HEK293 (cell line): ENCODE measurements at regions not wholly inside any gene's neighbourhood (a gene's known extent, or its start where the extent isn't known, plus 50 kb on each side); places are given as distances from the start of the nearest gene placed in this dataset.

ENCODE experiments used
- CTCF ChIA-PET: fragments of 350-600 bp; formaldehyde crosslinking; extraction: SDS; loops from one replicate; lab custom pipeline; 2021; ENCODE audit warnings: antibody characterized with exemption; lab: Yijun Ruan, JAX
- POLR2A ChIA-PET: fragments of 300-600 bp; formaldehyde crosslinking; extraction: SDS; loops from one replicate; lab custom pipeline; 2020; ENCODE audit warnings: antibody characterized with exemption, inconsistent platforms; lab: Yijun Ruan, JAX
- H3K27ac ChIP-seq: fragments of 200-500 bp; sonication (Bioruptor generic); 2 replicates; pipeline ENCODE4 v1.5.1; 2014; ENCODE audit warnings: low read depth, low read length, control low read depth, inconsistent platforms; ENCODE audit errors: extremely low read depth
- H3K36me3 ChIP-seq, 2 experiments: fragments of 200-500 bp in 1 of 2; sonication (Bioruptor generic) in 1 of 2; 1 replicate in 1 of 2; 2 replicates in 1 of 2; pipeline ENCODE4 v1.5.1; 2014 to 2017; ENCODE audit warnings: inconsistent platforms in 2 of 2, low read length in 2 of 2; ENCODE audit not compliant: control insufficient read depth in 2 of 2, insufficient read depth in 1 of 2
- H3K4me1 ChIP-seq: fragments of 200-500 bp; sonication (Bioruptor generic); 2 replicates; pipeline ENCODE4 v1.5.1; 2014; ENCODE audit warnings: mild to moderate bottlenecking, low read length, inconsistent platforms; ENCODE audit not compliant: control insufficient read depth, insufficient read depth
- H3K4me3 ChIP-seq: 2 replicates; pipeline ENCODE4 v1.5.1; 2011; ENCODE audit warnings: low read depth, mild to moderate bottlenecking, control low read depth, low read length, moderate library complexity
- H3K9me3 ChIP-seq: fragments of 200-500 bp; sonication (Bioruptor generic); 2 replicates; pipeline ENCODE4 v1.5.1; 2014; ENCODE audit warnings: low read depth, low read length, inconsistent platforms; ENCODE audit not compliant: control insufficient read depth, insufficient read depth
- KLF1 ChIP-seq: fragments of 450-650 bp; formaldehyde crosslinking; IDR thresholded peaks from 2 replicates; pipeline ENCODE4 v1.5.1; 2016; ENCODE audit warnings: missing biosample characterization, missing genetic modification characterization
- KLF16 ChIP-seq: fragments of 450-650 bp; formaldehyde crosslinking; IDR thresholded peaks from 2 replicates; pipeline ENCODE4 v1.5.1; 2017; ENCODE audit warnings: missing biosample characterization, missing genetic modification characterization
- OVOL3 ChIP-seq: fragments of 450-650 bp; formaldehyde crosslinking; IDR thresholded peaks from 2 replicates; pipeline ENCODE4 v1.5.1; 2016; ENCODE audit warnings: missing biosample characterization, missing genetic modification characterization
- REPIN1 ChIP-seq: fragments of 450-650 bp; formaldehyde crosslinking; IDR thresholded peaks from 2 replicates; pipeline ENCODE4 v1.5.1; 2017; ENCODE audit warnings: missing biosample characterization, missing genetic modification characterization, low read depth
- SP2 ChIP-seq: fragments of 450-650 bp; formaldehyde crosslinking; IDR thresholded peaks from 2 replicates; pipeline ENCODE4 v1.5.1; 2016; ENCODE audit warnings: missing biosample characterization, missing genetic modification characterization
- WT1 ChIP-seq: fragments of 450-650 bp; formaldehyde crosslinking; IDR thresholded peaks from 2 replicates; pipeline ENCODE4 v1.5.1; 2016; ENCODE audit warnings: missing biosample characterization, missing genetic modification characterization
- ZFHX2 ChIP-seq: fragments of 450-650 bp; formaldehyde crosslinking; conservative IDR thresholded peaks from 2 replicates; pipeline ENCODE4 v1.5.1; 2016; ENCODE audit warnings: missing biosample characterization, missing genetic modification characterization
- ZNF16 ChIP-seq: fragments of 450-650 bp; formaldehyde crosslinking; IDR thresholded peaks from 2 replicates; pipeline ENCODE4 v1.5.1; 2016; ENCODE audit warnings: low read depth, missing biosample characterization, missing genetic modification characterization
- ZNF202 ChIP-seq: fragments of 450-650 bp; formaldehyde crosslinking; IDR thresholded peaks from 2 replicates; pipeline ENCODE4 v1.5.1; 2016; ENCODE audit warnings: missing biosample characterization, missing genetic modification characterization, borderline replicate concordance
- ZNF302 ChIP-seq: fragments of 450-650 bp; formaldehyde crosslinking; IDR thresholded peaks from 2 replicates; pipeline ENCODE4 v1.5.1; 2016; ENCODE audit warnings: missing biosample characterization, missing genetic modification characterization, low read depth
- ZNF341 ChIP-seq: fragments of 450-650 bp; formaldehyde crosslinking; IDR thresholded peaks from 2 replicates; pipeline ENCODE4; 2016; ENCODE audit warnings: low read depth, missing biosample characterization, missing genetic modification characterization
- ZNF354C ChIP-seq: fragments of 450-650 bp; formaldehyde crosslinking; IDR thresholded peaks from 2 replicates; pipeline ENCODE4 v1.5.1; 2016; ENCODE audit warnings: missing biosample characterization, missing genetic modification characterization, low read depth, borderline replicate concordance
- ZNF391 ChIP-seq: fragments of 450-650 bp; formaldehyde crosslinking; IDR thresholded peaks from 2 replicates; pipeline ENCODE4 v1.5.1; 2016; ENCODE audit warnings: low read depth, missing biosample characterization, missing genetic modification characterization, borderline replicate concordance
- ZNF501 ChIP-seq: fragments of 450-650 bp; formaldehyde crosslinking; IDR thresholded peaks from 2 replicates; pipeline ENCODE4 v1.5.1; 2016; ENCODE audit warnings: missing biosample characterization, missing genetic modification characterization
- ZNF510 ChIP-seq: fragments of 450-650 bp; formaldehyde crosslinking; IDR thresholded peaks from 2 replicates; pipeline ENCODE4 v1.5.1; 2018; ENCODE audit warnings: mild to moderate bottlenecking, missing genetic modification characterization, missing biosample characterization; ENCODE audit not compliant: insufficient replicate concordance
- ZNF707 ChIP-seq: fragments of 450-650 bp; formaldehyde crosslinking; IDR thresholded peaks from 2 replicates; pipeline ENCODE4 v1.5.1; 2016; ENCODE audit warnings: missing biosample characterization, missing genetic modification characterization
- ZNF768 ChIP-seq: fragments of 450-650 bp; formaldehyde crosslinking; IDR thresholded peaks from 2 replicates; pipeline ENCODE4 v1.5.1; 2018; ENCODE audit warnings: missing biosample characterization, mild to moderate bottlenecking, missing genetic modification characterization
- ZNF777 ChIP-seq: fragments of 450-650 bp; formaldehyde crosslinking; IDR thresholded peaks from 2 replicates; pipeline ENCODE4 v1.5.1; 2017; ENCODE audit warnings: missing biosample characterization, missing genetic modification characterization, borderline replicate concordance
- ZNF791 ChIP-seq: fragments of 450-650 bp; formaldehyde crosslinking; IDR thresholded peaks from 2 replicates; pipeline ENCODE4 v1.5.1; 2016; ENCODE audit warnings: missing biosample characterization, missing genetic modification characterization
- ZSCAN23 ChIP-seq: fragments of 450-650 bp; formaldehyde crosslinking; IDR thresholded peaks from 2 replicates; pipeline ENCODE4 v1.5.1; 2016; ENCODE audit warnings: missing biosample characterization, missing genetic modification characterization
- TF ChIP-seq, protein P1 (sequence below): fragments of 450-650 bp; formaldehyde crosslinking; optimal IDR thresholded peaks from 2 replicates; pipeline ENCODE3; 2016; ENCODE audit warnings: missing biosample characterization, mild to moderate bottlenecking, missing genetic modification characterization
- TF ChIP-seq, protein P2 (sequence below): fragments of 450-650 bp; formaldehyde crosslinking; IDR thresholded peaks from 2 replicates; pipeline ENCODE4 v1.5.1; 2016; ENCODE audit warnings: missing biosample characterization, missing genetic modification characterization
- TF ChIP-seq, protein P3 (sequence below): fragments of 450-650 bp; formaldehyde crosslinking; IDR thresholded peaks from 2 replicates; pipeline ENCODE4 v1.5.1; 2016; ENCODE audit warnings: missing biosample characterization, missing genetic modification characterization
- TF ChIP-seq, protein P4 (sequence below): fragments of 450-650 bp; formaldehyde crosslinking; IDR thresholded peaks from 2 replicates; pipeline ENCODE4 v1.5.1; 2017; ENCODE audit warnings: missing biosample characterization, missing genetic modification characterization
- TF ChIP-seq, protein P5 (sequence below): fragments of 450-650 bp; formaldehyde crosslinking; IDR thresholded peaks from 2 replicates; pipeline ENCODE4 v1.5.1; 2016; ENCODE audit warnings: missing biosample characterization, missing genetic modification characterization, low read depth

DNA sequence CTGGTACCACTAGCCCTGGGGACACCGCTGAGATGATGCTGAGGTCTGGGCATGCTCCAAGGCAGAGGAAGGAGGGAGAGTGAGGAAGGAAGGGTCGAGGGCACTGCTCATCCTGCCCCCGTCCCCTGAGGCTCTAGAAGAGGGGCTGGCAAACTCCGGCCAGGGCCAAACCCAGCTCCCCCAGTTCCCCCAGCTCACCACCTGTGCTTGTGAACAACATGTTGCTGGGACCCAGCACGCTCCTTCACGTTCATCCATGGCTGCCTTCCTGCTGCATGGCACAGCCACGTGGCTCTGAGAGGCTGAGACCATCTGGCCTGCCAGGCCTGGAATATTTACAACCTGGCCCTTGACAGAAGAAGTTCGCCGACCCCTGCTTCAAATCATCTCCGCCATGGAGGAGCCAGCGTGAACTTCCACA lies 81.2 kb downstream of the RBFOX3 start (continued):
- TF ChIP-seq ZNF202 = no peak
- no peak for TF ChIP-seq ZFHX2 (tag by site-specific recombination)
- TF ChIP-seq ZNF302 (tag by site-specific recombination) = no peak
- TF ChIP-seq, all 188 proteins: peak for 0

DNA sequence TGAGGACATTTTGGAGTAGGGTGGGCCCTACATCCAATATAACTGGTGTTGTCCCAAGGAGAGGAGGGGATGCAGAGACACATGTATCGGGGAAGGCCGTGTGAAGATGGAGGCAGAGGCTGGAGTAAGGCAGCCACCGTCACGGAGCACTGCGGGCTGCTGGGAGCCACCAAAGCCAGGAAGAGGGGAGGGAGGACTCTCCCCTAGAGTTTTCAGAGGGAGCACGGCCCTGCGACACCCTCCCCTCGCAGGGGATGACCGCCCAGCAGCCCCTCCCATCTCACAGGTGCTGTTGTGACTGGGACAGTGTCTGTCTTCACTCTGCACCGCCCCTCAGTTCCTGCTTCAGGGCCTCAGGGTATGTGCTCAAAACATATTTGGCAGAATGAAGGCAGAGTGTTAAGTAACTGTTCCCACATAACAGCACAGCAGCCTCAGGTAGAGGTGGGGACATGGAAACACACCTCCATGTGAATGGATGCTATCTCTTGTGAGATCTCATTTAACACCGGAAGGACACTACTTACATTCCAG lies 82.2 kb downstream of the RBFOX3 start:
- Histone ChIP-seq H3K36me3 (no peaks in the 10 kb centered on the region), H3K9me3 (no peaks in the 10 kb centered on the region), H3K27ac (no peak overlapping the region), H3K4me3 (no peak overlapping the region), H3K4me1 (no peaks in the 10 kb centered on the region)
- CTCF ChIA-PET = no interaction called here
- POLR2A ChIA-PET = no interaction called here
- TF ChIP-seq ZNF768 (tag by site-specific recombination) (no peak), ZNF510 (tag by site-specific recombination) (no peak), OVOL3 (no peak), SP2 (tag by site-specific recombination) (no peak), ZNF354C (no peak), WT1 (no peak), ZNF777 (tag by site-specific recombination) (no peak), ZNF707 (no peak), KLF1 (tag by site-specific recombination) (no peak), ZNF391 (no peak), REPIN1 (tag by site-specific recombination) (no peak), KLF16 (tag by site-specific recombination) (no peak), ZNF791 (tag by site-specific recombination) (no peak), ZSCAN23 (tag by site-specific recombination) (no peak)
- TF ChIP-seq, protein P1, sequence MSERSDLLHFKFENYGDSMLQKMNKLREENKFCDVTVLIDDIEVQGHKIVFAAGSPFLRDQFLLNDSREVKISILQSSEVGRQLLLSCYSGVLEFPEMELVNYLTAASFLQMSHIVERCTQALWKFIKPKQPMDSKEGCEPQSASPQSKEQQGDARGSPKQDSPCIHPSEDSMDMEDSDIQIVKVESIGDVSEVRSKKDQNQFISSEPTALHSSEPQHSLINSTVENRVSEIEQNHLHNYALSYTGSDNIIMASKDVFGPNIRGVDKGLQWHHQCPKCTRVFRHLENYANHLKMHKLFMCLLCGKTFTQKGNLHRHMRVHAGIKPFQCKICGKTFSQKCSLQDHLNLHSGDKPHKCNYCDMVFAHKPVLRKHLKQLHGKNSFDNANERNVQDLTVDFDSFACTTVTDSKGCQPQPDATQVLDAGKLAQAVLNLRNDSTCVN (tag by site-specific recombination) = no peak
- TF ChIP-seq, protein P2, sequence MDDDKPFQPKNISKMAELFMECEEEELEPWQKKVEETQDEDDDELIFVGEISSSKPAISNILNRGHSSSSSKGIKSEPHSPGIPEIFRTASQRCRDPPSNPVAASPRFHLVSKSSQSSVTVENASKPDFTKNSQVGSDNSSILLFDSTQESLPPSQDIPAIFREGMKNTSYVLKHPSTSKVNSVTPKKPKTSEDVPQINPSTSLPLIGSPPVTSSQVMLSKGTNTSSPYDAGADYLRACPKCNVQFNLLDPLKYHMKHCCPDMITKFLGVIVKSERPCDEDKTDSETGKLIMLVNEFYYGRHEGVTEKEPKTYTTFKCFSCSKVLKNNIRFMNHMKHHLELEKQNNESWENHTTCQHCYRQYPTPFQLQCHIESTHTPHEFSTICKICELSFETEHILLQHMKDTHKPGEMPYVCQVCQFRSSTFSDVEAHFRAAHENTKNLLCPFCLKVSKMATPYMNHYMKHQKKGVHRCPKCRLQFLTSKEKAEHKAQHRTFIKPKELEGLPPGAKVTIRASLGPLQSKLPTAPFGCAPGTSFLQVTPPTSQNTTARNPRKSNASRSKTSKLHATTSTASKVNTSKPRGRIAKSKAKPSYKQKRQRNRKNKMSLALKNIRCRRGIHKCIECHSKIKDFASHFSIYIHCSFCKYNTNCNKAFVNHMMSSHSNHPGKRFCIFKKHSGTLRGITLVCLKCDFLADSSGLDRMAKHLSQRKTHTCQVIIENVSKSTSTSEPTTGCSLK (tag by site-specific recombination) = no peak
- TF ChIP-seq, protein P3, sequence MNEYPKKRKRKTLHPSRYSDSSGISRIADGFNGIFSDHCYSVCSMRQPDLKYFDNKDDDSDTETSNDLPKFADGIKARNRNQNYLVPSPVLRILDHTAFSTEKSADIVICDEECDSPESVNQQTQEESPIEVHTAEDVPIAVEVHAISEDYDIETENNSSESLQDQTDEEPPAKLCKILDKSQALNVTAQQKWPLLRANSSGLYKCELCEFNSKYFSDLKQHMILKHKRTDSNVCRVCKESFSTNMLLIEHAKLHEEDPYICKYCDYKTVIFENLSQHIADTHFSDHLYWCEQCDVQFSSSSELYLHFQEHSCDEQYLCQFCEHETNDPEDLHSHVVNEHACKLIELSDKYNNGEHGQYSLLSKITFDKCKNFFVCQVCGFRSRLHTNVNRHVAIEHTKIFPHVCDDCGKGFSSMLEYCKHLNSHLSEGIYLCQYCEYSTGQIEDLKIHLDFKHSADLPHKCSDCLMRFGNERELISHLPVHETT (tag by site-specific recombination) = no peak

DNA sequence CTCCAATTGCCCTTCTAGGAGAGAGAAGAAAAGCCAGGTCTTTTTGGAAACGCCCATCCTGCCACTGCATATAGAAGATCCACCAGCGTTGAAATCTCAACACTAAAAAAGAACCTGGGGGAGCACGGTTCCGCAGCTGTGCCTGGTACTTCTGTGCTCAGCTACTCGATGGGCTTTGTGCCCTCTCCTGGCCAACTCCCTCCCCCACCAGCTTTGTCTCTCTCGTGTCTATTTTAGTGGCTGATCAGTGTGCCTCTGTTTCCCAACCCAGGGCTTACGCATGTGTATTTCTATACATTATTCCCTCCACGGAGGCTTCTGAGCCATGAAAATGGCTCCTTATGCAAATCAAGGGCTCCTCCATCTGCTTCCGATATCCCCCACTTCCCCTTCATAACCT lies 83.5 kb downstream of the RBFOX3 start:
- no peak overlapping the region for H3K27ac ChIP-seq
- POLR2A ChIA-PET = interaction anchor here (1.0 kb wide), 1 partner anchor 10 kb away, joined by 3 read pairs; no protein-coding TSS in a partner anchor
- no peaks in the 10 kb centered on the region for H3K4me1 ChIP-seq
- H3K36me3 ChIP-seq = no peaks in the 10 kb centered on the region
- CTCF ChIA-PET = interaction anchor here (1.2 kb wide), 1 partner anchor 11 kb away, joined by 3 read pairs; no protein-coding TSS in a partner anchor
- H3K9me3 ChIP-seq = no peaks in the 10 kb centered on the region
- H3K4me3 ChIP-seq = no peak overlapping the region
- TF ChIP-seq, protein P4, sequence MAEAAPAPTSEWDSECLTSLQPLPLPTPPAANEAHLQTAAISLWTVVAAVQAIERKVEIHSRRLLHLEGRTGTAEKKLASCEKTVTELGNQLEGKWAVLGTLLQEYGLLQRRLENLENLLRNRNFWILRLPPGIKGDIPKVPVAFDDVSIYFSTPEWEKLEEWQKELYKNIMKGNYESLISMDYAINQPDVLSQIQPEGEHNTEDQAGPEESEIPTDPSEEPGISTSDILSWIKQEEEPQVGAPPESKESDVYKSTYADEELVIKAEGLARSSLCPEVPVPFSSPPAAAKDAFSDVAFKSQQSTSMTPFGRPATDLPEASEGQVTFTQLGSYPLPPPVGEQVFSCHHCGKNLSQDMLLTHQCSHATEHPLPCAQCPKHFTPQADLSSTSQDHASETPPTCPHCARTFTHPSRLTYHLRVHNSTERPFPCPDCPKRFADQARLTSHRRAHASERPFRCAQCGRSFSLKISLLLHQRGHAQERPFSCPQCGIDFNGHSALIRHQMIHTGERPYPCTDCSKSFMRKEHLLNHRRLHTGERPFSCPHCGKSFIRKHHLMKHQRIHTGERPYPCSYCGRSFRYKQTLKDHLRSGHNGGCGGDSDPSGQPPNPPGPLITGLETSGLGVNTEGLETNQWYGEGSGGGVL (tag by site-specific recombination) = no peak
- TF ChIP-seq ZNF501 (tag by site-specific recombination) (no peak), ZNF341 (tag by site-specific recombination) (no peak), ZNF16 (tag by site-specific recombination) (no peak), ZNF510 (tag by site-specific recombination) (no peak)
- TF ChIP-seq, protein P5, sequence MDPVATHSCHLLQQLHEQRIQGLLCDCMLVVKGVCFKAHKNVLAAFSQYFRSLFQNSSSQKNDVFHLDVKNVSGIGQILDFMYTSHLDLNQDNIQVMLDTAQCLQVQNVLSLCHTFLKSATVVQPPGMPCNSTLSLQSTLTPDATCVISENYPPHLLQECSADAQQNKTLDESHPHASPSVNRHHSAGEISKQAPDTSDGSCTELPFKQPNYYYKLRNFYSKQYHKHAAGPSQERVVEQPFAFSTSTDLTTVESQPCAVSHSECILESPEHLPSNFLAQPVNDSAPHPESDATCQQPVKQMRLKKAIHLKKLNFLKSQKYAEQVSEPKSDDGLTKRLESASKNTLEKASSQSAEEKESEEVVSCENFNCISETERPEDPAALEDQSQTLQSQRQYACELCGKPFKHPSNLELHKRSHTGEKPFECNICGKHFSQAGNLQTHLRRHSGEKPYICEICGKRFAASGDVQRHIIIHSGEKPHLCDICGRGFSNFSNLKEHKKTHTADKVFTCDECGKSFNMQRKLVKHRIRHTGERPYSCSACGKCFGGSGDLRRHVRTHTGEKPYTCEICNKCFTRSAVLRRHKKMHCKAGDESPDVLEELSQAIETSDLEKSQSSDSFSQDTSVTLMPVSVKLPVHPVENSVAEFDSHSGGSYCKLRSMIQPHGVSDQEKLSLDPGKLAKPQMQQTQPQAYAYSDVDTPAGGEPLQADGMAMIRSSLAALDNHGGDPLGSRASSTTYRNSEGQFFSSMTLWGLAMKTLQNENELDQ (tag by site-specific recombination) = no peak
